ENCODE measurements at regions not wholly inside any gene's neighbourhood (a gene's known extent, or its start where the extent isn't known, plus 50 kb on each side); places are given as distances from the start of the nearest gene placed in this dataset.
"Not testable (repeated sequence)": the region's sequence is repeated elsewhere in the genome, so short reads cannot be mapped to it uniquely, and the experiment has no call there.

DNA sequence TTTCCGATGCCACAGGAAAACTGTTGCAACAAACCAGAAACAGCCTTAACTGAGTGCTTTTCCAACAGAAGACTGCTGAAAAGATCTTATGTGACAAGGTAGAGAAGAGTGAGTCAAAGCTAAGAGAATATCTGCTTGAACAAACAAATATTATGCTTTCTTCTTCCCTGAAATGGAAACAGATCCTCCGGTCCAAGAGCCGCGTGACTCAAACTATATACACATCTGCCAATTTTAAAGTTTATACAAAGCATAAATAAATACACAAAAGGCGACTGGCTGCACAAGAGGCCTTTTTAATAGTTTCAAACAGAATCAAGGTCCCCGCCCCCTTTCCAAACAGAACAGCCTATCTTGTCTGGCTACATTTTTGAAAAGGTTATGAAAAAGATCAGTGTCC is 329.7 kb upstream of the F9 start:
- DNase-seq (ENCODE audit: low spot score), result no peak

- no peak for DNase-seq (ENCODE audit: low spot score)
These were observed 330.2 kb upstream of the F9 start for GRCh38 chrX:139200346-139200745.

DNA sequence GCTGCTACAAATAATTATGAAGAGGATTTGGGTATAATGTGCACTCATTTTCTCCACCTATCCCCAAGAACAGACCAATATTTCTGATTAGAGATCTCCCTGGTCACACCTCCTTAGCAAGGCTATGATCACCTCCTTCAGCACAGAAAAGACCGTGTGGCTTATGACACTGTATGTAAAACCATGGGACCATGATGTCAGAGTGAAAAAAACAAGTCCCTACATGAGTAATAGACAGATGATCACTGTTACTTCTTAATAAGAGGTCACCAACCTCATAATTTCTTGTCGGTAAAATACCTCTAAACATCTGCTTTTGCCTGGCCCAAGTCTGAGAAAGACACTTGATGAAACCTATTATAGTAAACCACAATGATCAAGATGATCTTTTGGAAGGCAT is 330.6 kb upstream of the F9 start:
- no peak for DNase-seq (ENCODE audit: low spot score)

GRCh38 chrX:139198936-139199335 is 331.6 kb upstream of the F9 start:
- DNase-seq (ENCODE audit: low spot score), result no peak

GRCh38 chrX:139196890-139197289 is 333.6 kb upstream of the F9 start:
- DNase-seq (ENCODE audit: low spot score), result no peak

- DNase-seq (ENCODE audit: low spot score), result no peak
These were observed 335.8 kb upstream of the F9 start for GRCh38 chrX:139194571-139195280.

DNA sequence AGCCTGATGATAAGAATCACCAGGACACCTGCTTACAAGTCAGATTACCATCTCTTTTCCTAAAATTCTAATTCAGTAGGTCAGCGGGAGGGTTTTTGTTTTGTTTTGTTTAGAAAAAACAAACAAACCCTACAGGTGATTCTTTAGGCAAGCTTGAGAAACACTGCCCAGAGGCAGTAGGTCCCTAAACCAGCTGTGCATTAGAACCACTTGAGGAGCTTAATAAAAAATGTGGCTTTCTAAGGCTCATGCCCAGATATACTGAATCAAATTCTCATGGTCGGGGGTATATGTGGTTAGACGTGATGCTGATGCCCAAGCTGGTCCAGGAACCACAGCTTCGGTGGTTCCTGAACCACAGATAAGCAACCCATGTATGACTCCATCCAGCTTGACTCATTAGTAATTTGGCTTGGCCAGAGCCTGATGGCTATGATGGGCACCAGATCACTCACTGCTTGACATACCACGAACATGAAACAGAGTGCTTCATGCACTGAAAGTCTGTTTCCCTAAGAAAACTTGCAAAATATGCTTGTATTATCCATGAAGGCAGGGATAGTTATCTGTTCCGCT is 338.1 kb upstream of the F9 start:
- no peak for DNase-seq (ENCODE audit: low spot score)

DNA sequence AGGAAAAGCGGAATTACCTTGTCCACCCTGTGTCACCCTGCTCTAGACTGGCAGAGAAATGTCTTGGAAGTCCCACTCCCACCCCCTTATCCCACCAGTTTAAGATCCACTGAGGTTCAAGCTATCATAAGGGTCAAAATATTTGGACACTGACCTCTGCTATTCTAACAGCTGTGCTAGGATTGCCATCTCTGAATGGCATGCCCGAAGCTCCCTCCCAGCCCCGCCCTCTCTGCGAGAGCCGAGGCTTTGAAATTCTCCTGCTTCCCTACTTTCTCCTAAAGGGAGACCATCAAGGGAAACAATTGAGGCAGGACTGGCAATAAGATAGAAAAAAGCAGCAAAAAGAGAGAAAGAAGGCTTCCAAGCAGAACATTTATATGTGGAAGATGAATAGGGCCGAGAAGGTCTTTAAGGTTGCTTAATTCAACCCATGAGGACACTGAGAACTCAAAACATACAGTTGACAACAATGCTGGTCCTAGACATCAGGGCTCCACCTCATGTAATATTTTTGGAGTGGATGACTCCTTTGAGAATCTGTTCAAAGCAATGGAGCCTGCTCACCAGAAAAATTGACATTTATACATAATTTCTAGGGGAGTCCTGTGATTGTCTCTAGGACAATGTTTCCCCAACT is 338.7 kb upstream of the F9 start:
- no peak for DNase-seq (ENCODE audit: low spot score)

DNA sequence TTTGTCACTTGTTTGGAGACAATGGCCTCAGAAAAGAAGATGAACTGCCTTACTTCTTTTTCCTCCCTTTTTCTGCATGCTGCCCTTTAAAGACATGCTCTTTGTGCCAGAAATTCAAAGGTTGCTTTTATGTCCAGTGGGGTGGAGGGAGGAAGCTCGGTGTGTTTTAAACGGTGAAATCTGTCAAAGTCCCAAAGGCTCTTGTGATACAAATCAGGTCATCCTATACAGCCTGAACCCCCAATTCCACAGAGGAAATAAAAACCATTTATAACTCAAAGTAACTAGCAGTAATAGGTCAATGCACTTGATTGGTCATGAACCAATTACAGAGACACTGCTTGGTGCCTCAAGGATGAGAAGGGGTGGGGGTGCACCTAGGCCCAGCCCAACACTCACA is 339.3 kb upstream of the F9 start:
- no peak for DNase-seq (ENCODE audit: low spot score)

DNA sequence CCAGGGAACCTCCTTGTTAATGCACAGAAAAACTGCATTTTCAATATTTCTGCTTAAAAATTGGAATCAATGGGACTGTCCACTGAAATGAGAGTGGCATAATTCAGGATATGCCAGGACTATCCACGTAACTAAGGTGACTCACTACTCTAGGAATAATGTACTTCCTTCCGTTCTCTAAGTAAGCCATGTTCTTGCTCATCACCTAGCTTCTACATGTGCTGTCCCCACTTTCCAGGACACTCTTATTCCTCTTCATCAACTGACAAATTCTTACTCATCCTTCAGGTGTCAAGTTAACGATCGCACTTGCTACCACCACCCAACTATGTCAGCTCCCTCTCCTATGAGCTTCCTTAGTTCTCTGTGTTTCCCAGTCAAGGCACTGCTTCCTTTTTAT is 342.8 kb upstream of the F9 start:
- DNase-seq (ENCODE audit: low spot score), result no peak

GRCh38 chrX:139186991-139187390 is 343.5 kb upstream of the F9 start:
- DNase-seq (ENCODE audit: low spot score), result no peak

DNA sequence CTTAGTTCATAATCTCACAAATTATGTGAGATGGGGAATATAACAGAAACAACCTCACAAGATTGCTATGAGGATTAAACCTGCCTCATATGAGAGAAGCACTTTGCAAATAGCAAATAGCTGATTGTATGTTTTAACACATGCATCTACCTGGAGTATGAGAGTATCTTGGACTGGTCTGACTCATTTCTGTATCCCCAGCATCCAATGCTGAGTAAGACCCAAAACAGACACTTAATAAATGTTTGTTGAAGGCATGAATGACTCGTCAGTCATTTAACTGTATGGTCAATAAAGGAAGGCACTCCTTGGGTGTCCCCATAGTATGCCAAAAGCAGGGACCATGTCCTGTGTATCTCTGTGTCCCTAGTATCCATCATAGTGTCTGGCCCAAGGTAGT is 350.9 kb upstream of the F9 start:
- no peak for DNase-seq (ENCODE audit: low spot score)

GRCh38 chrX:139178980-139179379 is 351.6 kb upstream of the F9 start:
- no peak for DNase-seq (ENCODE audit: low spot score)

- DNase-seq (ENCODE audit: low spot score), result no peak
These were observed 357.8 kb upstream of the F9 start for GRCh38 chrX:139172731-139173130.

GRCh38 chrX:139170526-139171173 is 359.9 kb upstream of the F9 start:
- DNase-seq (ENCODE audit: low spot score), result no peak

GRCh38 chrX:139167282-139167681 is 363.3 kb upstream of the F9 start:
- no peak for DNase-seq (ENCODE audit: low spot score)

GRCh38 chrX:139158256-139158655 is 372.3 kb upstream of the F9 start:
- DNase-seq (ENCODE audit: low spot score), result no peak

GRCh38 chrX:139156356-139156755 is 374.2 kb upstream of the F9 start:
- no peak for DNase-seq (ENCODE audit: low spot score)

DNA sequence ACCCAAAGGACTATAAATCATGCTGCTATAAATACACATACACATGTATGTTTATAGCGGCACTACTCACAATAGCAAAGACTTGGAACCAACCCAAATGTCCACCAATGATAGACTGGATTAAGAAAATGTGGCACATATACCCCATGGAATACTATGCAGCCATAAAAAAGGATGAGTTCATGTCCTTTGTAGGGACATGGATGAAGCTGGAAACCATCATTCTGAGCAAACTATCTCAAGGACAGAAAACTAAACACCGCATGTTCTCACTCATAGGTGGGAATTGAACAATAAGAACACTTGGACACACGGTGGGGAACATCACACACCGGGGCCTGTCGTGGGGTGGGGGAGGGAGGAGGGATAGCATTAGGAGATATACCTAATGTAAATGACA is 383.9 kb upstream of the F9 start:
- not testable (repeated sequence) for DNase-seq (ENCODE audit: low spot score)

DNA sequence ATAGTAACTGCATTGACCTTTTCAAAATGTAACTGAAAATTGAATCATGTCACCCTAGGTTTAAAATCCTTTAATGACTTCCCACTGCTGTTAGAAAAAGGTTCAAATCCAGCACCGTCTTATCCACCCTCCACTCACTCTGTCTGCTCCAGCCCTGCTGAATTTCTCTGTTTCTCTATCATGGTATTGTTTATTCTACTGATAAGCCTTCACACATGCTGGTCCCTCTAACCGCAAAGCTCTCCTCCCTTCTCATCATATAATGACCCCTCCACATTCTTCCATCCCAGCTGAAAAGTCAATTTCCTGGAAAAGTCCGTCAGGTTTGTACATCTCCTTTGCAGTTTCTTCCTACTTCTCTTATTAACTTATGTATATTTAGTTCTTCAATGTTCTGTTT is 389.2 kb upstream of the F9 start:
- no peak for DNase-seq (ENCODE audit: low spot score)

GRCh38 chrX:139134316-139134715 is 396.2 kb upstream of the F9 start:
- DNase-seq (ENCODE audit: low spot score), result no peak

GRCh38 chrX:139126493-139126892 is 404.0 kb upstream of the F9 start:
- no peak for DNase-seq (ENCODE audit: low spot score)

DNA sequence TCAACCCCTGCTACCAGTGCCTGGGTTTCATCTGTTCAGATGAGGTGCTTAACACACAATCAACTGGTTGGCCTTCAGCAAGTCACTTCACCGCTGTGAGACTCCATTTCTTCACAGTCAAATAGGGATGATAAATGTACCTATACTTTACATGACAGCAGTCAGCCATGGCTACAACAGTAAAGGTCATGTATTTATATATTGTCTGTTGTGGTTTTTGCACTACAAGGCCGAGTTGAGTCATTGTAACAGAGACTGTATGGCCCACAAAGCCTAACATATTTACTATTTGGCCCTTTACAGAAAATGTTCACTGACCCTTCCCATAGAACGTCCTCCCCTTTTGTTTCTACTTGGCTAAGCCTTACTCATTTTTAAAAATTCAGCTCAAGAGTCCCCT is 404.6 kb upstream of the F9 start:
- DNase-seq (ENCODE audit: low spot score), result no peak

Data from umbilical cord (tissue), 1 donor.